SK-N-SH (cell line): ENCODE measurements at regions not wholly inside any gene's neighbourhood (a gene's known extent, or its start where the extent isn't known, plus 50 kb on each side); places are given as distances from the start of the nearest gene placed in this dataset.

Source experiments
- CTCF ChIP-seq: fragments of 200-600 bp; sonication (generic); IDR thresholded peaks from 2 replicates; pipeline ENCODE4 v1.6.1; 2017; ENCODE audit warnings: antibody characterized with exemption, mild to moderate bottlenecking, moderate library complexity
- ELF1 ChIP-seq: IDR thresholded peaks from 2 replicates; pipeline ENCODE4 v1.4.0; 2012
- EP300 ChIP-seq, 2 experiments: IDR thresholded peaks; 2 replicates each; pipeline versions ENCODE4 v1.4.0 to v1.6.1; 2012; ENCODE audit warnings: borderline replicate concordance in 1 of 2, low read depth in 1 of 2, low read length in 1 of 2
- EZH2phosphoT487 ChIP-seq: fragments of 200-600 bp; sonication (generic); IDR thresholded peaks from 2 replicates; pipeline ENCODE4 v1.6.1; 2017; ENCODE audit warnings: low read depth, mixed run types, mild to moderate bottlenecking, antibody characterized with exemption, moderate library complexity, borderline replicate concordance
- NRF1 ChIP-seq: IDR thresholded peaks from 2 replicates; pipeline ENCODE4 v1.6.1; 2012; ENCODE audit warnings: low read depth, mild to moderate bottlenecking, low read length
- POLR2AphosphoS5 ChIP-seq: IDR thresholded peaks from 2 replicates; pipeline ENCODE4 v1.6.1; 2012; ENCODE audit warnings: low read depth, low read length
- ZBTB33 ChIP-seq: IDR thresholded peaks from 2 replicates; pipeline ENCODE4 v1.4.0; 2012; ENCODE audit warnings: low read depth, borderline replicate concordance

GRCh38 chr5:143619040-143619439 lies 192.9 kb upstream of the HMHB1 start:
- no peak for TF ChIP-seq EP300 (IDR thresholded peaks at IDR 0.05; ENCODE audit: borderline replicate concordance in 1 of 2, low read depth in 1 of 2, low read length in 1 of 2)
- TF ChIP-seq CTCF = no peak
- no peak for TF ChIP-seq NRF1
- TF ChIP-seq ZBTB33 = no peak
- TF ChIP-seq ELF1 = no peak
- TF ChIP-seq EZH2phosphoT487 = no peak
- no peak for TF ChIP-seq POLR2AphosphoS5
